HepG2 (cell line): ENCODE measurements at regions not wholly inside any gene's neighbourhood (a gene's known extent, or its start where the extent isn't known, plus 50 kb on each side); places are given as distances from the start of the nearest gene placed in this dataset.

ENCODE experiments used
- ATAC-seq: fragments of 200-7000 bp; cut with Tn5 transposase; 3 replicates; pipeline ENCODE4 v1.9.1; 2020; ENCODE audit warnings: mild to moderate bottlenecking, moderate library complexity
- BruUV-seq: library from RNA; stranded (reverse); fragments of 400-500 nt; replicated peaks from 2 replicates; lab custom pipeline; 2021; lab: Mats Ljungman, UMichigan
- CTCF ChIA-PET: fragments of 300-600 bp; formaldehyde crosslinking; extraction: SDS; loops from one replicate; lab custom pipeline; 2021; ENCODE audit warnings: low total read pairs, inconsistent platforms, low intra/inter-chr PET ratio; lab: Yijun Ruan, JAX
- POLR2A ChIA-PET: fragments of 350-600 bp; sonication (Branson Sonifier 250); formaldehyde crosslinking; loops from one replicate; lab custom pipeline; 2020; ENCODE audit warnings: antibody characterized with exemption, inconsistent platforms; lab: Yijun Ruan, JAX
- DNase-seq: peaks from one replicate; pipeline ENCODE4 v3.0.0-alpha.2; 2015; ENCODE audit warnings: low spot score
- FAIRE-seq: peaks from 3 replicates; lab custom pipeline; 2011; peaks lifted over from hg19 to GRCh38; lab: Jason Lieb, UNC
- H2AFZ ChIP-seq: one replicate; pipeline ENCODE4 v1.6.1; 2011; ENCODE audit warnings: low read length, inconsistent platforms
- H3K27ac ChIP-seq: fragments of 300-600 bp; 3 replicates; pipeline ENCODE4 v1.8.0; 2011; ENCODE audit warnings: mixed run types, mild to moderate bottlenecking, mixed read lengths, low read length, inconsistent platforms; ENCODE audit not compliant: insufficient read depth; ENCODE audit errors: extremely low read length
- H3K27me3 ChIP-seq, 2 experiments: fragments of 200-600 bp in 1 of 2; 2 replicates in 1 of 2; 3 replicates in 1 of 2; pipeline versions ENCODE4 v1.6.0 to v1.8.0; 2011; ENCODE audit warnings: low read length in 2 of 2, mild to moderate bottlenecking in 2 of 2, moderate library complexity in 2 of 2, inconsistent platforms in 1 of 2; ENCODE audit not compliant: insufficient read depth in 2 of 2, control insufficient read depth in 1 of 2
- H3K36me3 ChIP-seq, 2 experiments: fragments of 200-600 bp in 1 of 2; replicated peaks in 1 of 2; 2 replicates in 1 of 2; 3 replicates in 1 of 2; pipeline versions ENCODE4 v1.5.1 to v1.8.0; 2011; ENCODE audit warnings: low read length in 2 of 2, inconsistent platforms in 1 of 2; ENCODE audit not compliant: insufficient read depth in 2 of 2, control insufficient read depth in 1 of 2
- H3K4me1 ChIP-seq: 2 replicates; pipeline ENCODE4 v1.5.1; 2012; ENCODE audit warnings: low read length, inconsistent platforms; ENCODE audit not compliant: insufficient read depth
- H3K4me2 ChIP-seq: 2 replicates; pipeline ENCODE4 v1.6.0; 2011; ENCODE audit warnings: low read depth, low read length, inconsistent platforms
- H3K4me3 ChIP-seq, 3 experiments: fragments of 200-600 bp in 1 of 3; sonication (generic), shearing (Covaris generic) in 1 of 3; replicated peaks in 1 of 3; 2 replicates each; pipeline ENCODE4 v1.5.1; 2011 to 2016; ENCODE audit warnings: low read length in 3 of 3, inconsistent platforms in 2 of 3, low read depth in 2 of 3, mild to moderate bottlenecking in 2 of 3, control low read depth in 1 of 3, mixed read lengths in 1 of 3; ENCODE audit not compliant: insufficient read depth in 1 of 3
- H3K79me2 ChIP-seq: one replicate; pipeline ENCODE4 v1.6.1; 2011; ENCODE audit warnings: low read length, inconsistent platforms; ENCODE audit not compliant: insufficient read depth
- H3K9ac ChIP-seq: 2 replicates; pipeline ENCODE4 v1.6.0; 2011; ENCODE audit warnings: mild to moderate bottlenecking, low read depth, low read length, inconsistent platforms; ENCODE audit not compliant: insufficient read depth
- H3K9me3 ChIP-seq: 2 replicates; pipeline ENCODE4 v1.5.1; 2012; ENCODE audit warnings: mild to moderate bottlenecking, low read length
- H4K20me1 ChIP-seq: 2 replicates; pipeline ENCODE4 v1.6.0; 2011; ENCODE audit warnings: inconsistent platforms, mild to moderate bottlenecking, low read length, moderate library complexity; ENCODE audit not compliant: insufficient read depth
- ATF2 ChIP-seq: sonication (generic); formaldehyde crosslinking; IDR thresholded peaks from 2 replicates; pipeline ENCODE4 v1.4.0; 2020; ENCODE audit warnings: missing genetic modification reagents
- DPF2 ChIP-seq: sonication (generic); formaldehyde crosslinking; IDR thresholded peaks from 2 replicates; pipeline ENCODE4 v1.4.0; 2020; ENCODE audit warnings: mild to moderate bottlenecking, low read depth, missing genetic modification reagents, borderline replicate concordance
- DRAP1 ChIP-seq: IDR thresholded peaks from 2 replicates; pipeline ENCODE4 v1.6.1; 2016; ENCODE audit warnings: missing genetic modification reagents, missing compliant biosample characterization
- ELF3 ChIP-seq: IDR thresholded peaks from 2 replicates; pipeline ENCODE4 v1.6.1; 2016; ENCODE audit warnings: missing genetic modification reagents, missing compliant biosample characterization
- FLYWCH1 ChIP-seq: sonication (generic); formaldehyde crosslinking; IDR thresholded peaks from 2 replicates; pipeline ENCODE4 v1.8.1; 2023; ENCODE audit warnings: mild to moderate bottlenecking, missing genetic modification reagents
- GMEB2 ChIP-seq: IDR thresholded peaks from 2 replicates; pipeline ENCODE4 v1.6.1; 2016; ENCODE audit warnings: missing biosample characterization, missing genetic modification reagents, low read depth
- GPN1 ChIP-seq: sonication (generic); formaldehyde crosslinking; IDR thresholded peaks from 2 replicates; pipeline ENCODE4 v1.5.1; 2020; ENCODE audit warnings: missing genetic modification reagents, borderline replicate concordance
- JUNB ChIP-seq: sonication (generic); formaldehyde crosslinking; IDR thresholded peaks from 2 replicates; pipeline ENCODE4 v1.8.0; 2022; ENCODE audit warnings: missing genetic modification reagents, mild to moderate bottlenecking, borderline replicate concordance
- MLXIP ChIP-seq: sonication (generic); formaldehyde crosslinking; IDR thresholded peaks from 2 replicates; pipeline ENCODE4 v1.9.0; 2021; ENCODE audit warnings: missing genetic modification reagents, borderline replicate concordance
- MTERF4 ChIP-seq: sonication (generic); formaldehyde crosslinking; IDR thresholded peaks from 2 replicates; pipeline ENCODE4 v1.8.0; 2023; ENCODE audit warnings: mild to moderate bottlenecking, missing genetic modification reagents
- MXD4 ChIP-seq: IDR thresholded peaks from 2 replicates; pipeline ENCODE4 v1.6.1; 2016; ENCODE audit warnings: mild to moderate bottlenecking, missing biosample characterization, missing genetic modification reagents
- NRL ChIP-seq: sonication (generic); formaldehyde crosslinking; IDR thresholded peaks from 2 replicates; pipeline ENCODE4 v1.5.0; 2020; ENCODE audit warnings: missing genetic modification reagents, mild to moderate bottlenecking, moderate library complexity, borderline replicate concordance
- PCBP2 ChIP-seq: fragments of 200-400 bp; formaldehyde crosslinking; optimal IDR thresholded peaks from 2 replicates; pipeline ENCODE3; 2018; ENCODE audit warnings: low read length, low read depth; ENCODE audit not compliant: poor library complexity, severe bottlenecking
- RAD51 ChIP-seq: fragments of 450-650 bp; IDR thresholded peaks from 2 replicates; pipeline ENCODE4 v1.6.1; 2016; ENCODE audit warnings: borderline replicate concordance
- RBFOX2 ChIP-seq: fragments of 200-400 bp; formaldehyde crosslinking; IDR thresholded peaks from 2 replicates; pipeline ENCODE4 v1.6.1; 2017; ENCODE audit warnings: low read depth, mild to moderate bottlenecking, low read length
- TAF1 ChIP-seq: sonication (generic); formaldehyde crosslinking; IDR thresholded peaks from 2 replicates; pipeline ENCODE4 v1.4.0; 2020; ENCODE audit warnings: missing genetic modification reagents
- ZBTB20 ChIP-seq: sonication (generic); formaldehyde crosslinking; IDR thresholded peaks from 2 replicates; pipeline ENCODE4 v1.8.1; 2023; ENCODE audit warnings: missing genetic modification reagents, low read depth, mild to moderate bottlenecking, borderline replicate concordance
- ZNF547 ChIP-seq: sonication (generic); formaldehyde crosslinking; IDR thresholded peaks from 2 replicates; pipeline ENCODE4 v1.5.1; 2020; ENCODE audit warnings: mild to moderate bottlenecking, missing genetic modification reagents
- ZSCAN20 ChIP-seq: sonication (generic); formaldehyde crosslinking; IDR thresholded peaks from 2 replicates; pipeline ENCODE4 v1.4.0; 2020; ENCODE audit warnings: missing genetic modification reagents, mild to moderate bottlenecking, borderline replicate concordance
- WGBS: methylation state at CpG from one replicate; pipeline ENCODE4 v1.1.6; 2017; ENCODE audit warnings: low lambda C conversion rate; 5-methylcytosine and 5-hydroxymethylcytosine counted together
- in situ Hi-C: cut with HindIII; loops from 2 replicates; pipeline ENCODE4 v1.10.0; 2017; ENCODE audit warnings: low pct_unique_long_range_greater_than_20kb; ENCODE audit not compliant: extremely low pct_ligation_motif_present
- intact Hi-C: fragments of 100-400 bp; cut with micrococcal nuclease; formaldehyde crosslinking; loops from one replicate; pipeline ENCODE4 v1.10.0; 2022; ENCODE audit not compliant: unreplicated experiment

GRCh38 chr15:93491291-93491690 is 402.3 kb upstream of the RGMA start:
- no peaks in the 10 kb centered on the region for H3K9me3 ChIP-seq
- ChIA-PET CTCF (no interaction called here), POLR2A (no interaction called here)
- H3K4me2 ChIP-seq: no peak overlapping the region
- H3K4me3 ChIP-seq: no peak overlapping the region
- H3K79me2 ChIP-seq: no peaks in the 10 kb centered on the region
- BruUV-seq: no TSS peak
- no peaks in the 10 kb centered on the region for H4K20me1 ChIP-seq
- H3K27me3 ChIP-seq: no peaks in the 10 kb centered on the region
- DNase-seq (no peak), ATAC-seq (peak; percentile 50; the same call in 1 of the 3 replicates), FAIRE-seq (no peak)
- WGBS: 7% methylated on average over 7 of the region's 8 CpGs
- no peak overlapping the region for H3K9ac ChIP-seq
- H3K27ac ChIP-seq: no peak overlapping the region
- TF ChIP-seq ZNF547 (CRISPR knock-in tag) (no peak), GMEB2 (no peak), FLYWCH1 (CRISPR knock-in tag) (no peak), ZSCAN20 (CRISPR knock-in tag) (no peak), RBFOX2 (no peak), NRL (no peak), MTERF4 (CRISPR knock-in tag) (no peak), ATF2 (CRISPR knock-in tag) (no peak), ELF3 (CRISPR knock-in tag) (no peak), TAF1 (CRISPR knock-in tag) (no peak), DPF2 (no peak), MXD4 (CRISPR knock-in tag) (no peak), RAD51 (no peak), MLXIP (CRISPR knock-in tag) (no peak), GPN1 (CRISPR knock-in tag) (no peak), JUNB (CRISPR knock-in tag) (no peak), DRAP1 (CRISPR knock-in tag) (no peak), ZBTB20 (CRISPR knock-in tag) (no peak), PCBP2 (no peak)
- no peaks in the 10 kb centered on the region for H3K36me3 ChIP-seq
- in situ Hi-C loops (no loop called here), intact Hi-C loops (no loop called here)
- H2AFZ ChIP-seq: no peak overlapping the region
- H3K4me1 ChIP-seq: no peaks in the 10 kb centered on the region
